ENCODE measurements at regions not wholly inside any gene's neighbourhood (a gene's known extent, or its start where the extent isn't known, plus 50 kb on each side); places are given as distances from the start of the nearest gene placed in this dataset.

DNA sequence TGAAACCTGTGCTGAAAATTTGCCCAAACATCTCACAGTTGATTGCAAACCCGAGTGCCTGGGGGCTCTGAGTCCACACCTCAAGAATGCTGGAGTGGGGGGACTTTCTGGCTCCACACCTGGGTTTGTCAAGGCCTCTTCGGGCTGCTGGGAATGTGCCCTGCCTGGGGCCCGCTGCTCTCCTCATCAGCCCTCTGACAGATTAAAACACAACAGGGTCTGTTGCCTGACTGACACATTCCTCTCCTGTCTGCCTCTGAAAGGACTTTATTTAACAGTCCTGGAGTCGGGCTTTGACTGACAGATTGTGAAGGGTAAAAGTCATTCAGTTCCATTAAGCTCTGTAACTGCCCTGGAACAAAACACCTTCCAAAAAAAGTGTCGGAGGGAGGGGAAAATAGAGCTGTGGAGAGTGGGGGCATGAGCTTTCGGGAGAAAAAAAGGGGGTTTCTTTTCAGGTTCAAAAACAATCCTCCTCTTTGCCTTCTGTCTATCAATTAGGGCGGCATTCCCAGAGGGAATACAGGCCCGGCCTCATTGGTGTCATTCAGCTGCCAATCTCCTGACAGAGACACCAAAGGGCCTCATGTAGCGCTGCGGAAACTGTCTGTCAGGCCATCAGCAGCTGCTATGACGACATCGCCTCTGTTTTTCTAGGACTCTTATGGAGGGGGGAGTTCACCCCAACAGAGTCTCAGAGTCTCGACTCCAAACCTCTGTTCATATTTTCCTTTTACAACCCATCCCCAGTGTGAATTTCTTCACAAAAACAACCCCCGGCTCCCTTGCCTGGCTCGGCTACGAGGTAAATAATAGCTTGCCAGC is 398.8 kb upstream of the NFE2L3 start:
- Histone ChIP-seq H3K4me2 (ENCODE audit: low read length) (peak overlapping the region; percentile 31), H3K4me3 (ENCODE audit: low read length) (peak overlapping the region; percentile 53), H3K27ac (ENCODE audit: low read length) (peak overlapping the region; percentile 72), H3K36me3 (ENCODE audit: insufficient read depth, low read length) (no peaks in the 10 kb centered on the region), H3K27me3 (ENCODE audit: insufficient read depth, low read depth, low read length) (no peaks in the 10 kb centered on the region), H4K20me1 (ENCODE audit: insufficient read depth) (no peaks in the 10 kb centered on the region), H3F3A (ENCODE audit: insufficient read depth, low read length, poor library complexity, severe bottlenecking) (peaks cover 6% of the 10 kb centered on the region), H3K9ac (ENCODE audit: low read length) (peak overlapping the region; percentile 51), H3K9me2 (ENCODE audit: insufficient read depth, low read length) (no peaks in the 10 kb centered on the region), H3K9me3 (ENCODE audit: low read length) (no peaks in the 10 kb centered on the region), H3K79me2 (replicated peaks; ENCODE audit: insufficient read depth, low read length) (no peaks in the 10 kb centered on the region), H2AFZ (ENCODE audit: low read depth, low read length) (no peak overlapping the region)
- TF ChIP-seq RAD21 (conservative IDR thresholded peaks at IDR 0.05): no peak
- peak; percentile 98 for TF ChIP-seq EP300 (conservative IDR thresholded peaks at IDR 0.05; ENCODE audit: poor library complexity, severe bottlenecking)
- peak; percentile 79 for TF ChIP-seq POLR2AphosphoS5 (IDR thresholded peaks at IDR 0.05)
- no peak for TF ChIP-seq MXI1 (conservative IDR thresholded peaks at IDR 0.05; ENCODE audit: poor library complexity, severe bottlenecking)
- no peak for TF ChIP-seq TAF1 (IDR thresholded peaks at IDR 0.05; ENCODE audit: low read depth)
- no peak for TF ChIP-seq EZH2 (IDR thresholded peaks at IDR 0.05; ENCODE audit: borderline replicate concordance, insufficient read depth, low read length, poor library complexity, severe bottlenecking)
- TF ChIP-seq, protein P1, sequence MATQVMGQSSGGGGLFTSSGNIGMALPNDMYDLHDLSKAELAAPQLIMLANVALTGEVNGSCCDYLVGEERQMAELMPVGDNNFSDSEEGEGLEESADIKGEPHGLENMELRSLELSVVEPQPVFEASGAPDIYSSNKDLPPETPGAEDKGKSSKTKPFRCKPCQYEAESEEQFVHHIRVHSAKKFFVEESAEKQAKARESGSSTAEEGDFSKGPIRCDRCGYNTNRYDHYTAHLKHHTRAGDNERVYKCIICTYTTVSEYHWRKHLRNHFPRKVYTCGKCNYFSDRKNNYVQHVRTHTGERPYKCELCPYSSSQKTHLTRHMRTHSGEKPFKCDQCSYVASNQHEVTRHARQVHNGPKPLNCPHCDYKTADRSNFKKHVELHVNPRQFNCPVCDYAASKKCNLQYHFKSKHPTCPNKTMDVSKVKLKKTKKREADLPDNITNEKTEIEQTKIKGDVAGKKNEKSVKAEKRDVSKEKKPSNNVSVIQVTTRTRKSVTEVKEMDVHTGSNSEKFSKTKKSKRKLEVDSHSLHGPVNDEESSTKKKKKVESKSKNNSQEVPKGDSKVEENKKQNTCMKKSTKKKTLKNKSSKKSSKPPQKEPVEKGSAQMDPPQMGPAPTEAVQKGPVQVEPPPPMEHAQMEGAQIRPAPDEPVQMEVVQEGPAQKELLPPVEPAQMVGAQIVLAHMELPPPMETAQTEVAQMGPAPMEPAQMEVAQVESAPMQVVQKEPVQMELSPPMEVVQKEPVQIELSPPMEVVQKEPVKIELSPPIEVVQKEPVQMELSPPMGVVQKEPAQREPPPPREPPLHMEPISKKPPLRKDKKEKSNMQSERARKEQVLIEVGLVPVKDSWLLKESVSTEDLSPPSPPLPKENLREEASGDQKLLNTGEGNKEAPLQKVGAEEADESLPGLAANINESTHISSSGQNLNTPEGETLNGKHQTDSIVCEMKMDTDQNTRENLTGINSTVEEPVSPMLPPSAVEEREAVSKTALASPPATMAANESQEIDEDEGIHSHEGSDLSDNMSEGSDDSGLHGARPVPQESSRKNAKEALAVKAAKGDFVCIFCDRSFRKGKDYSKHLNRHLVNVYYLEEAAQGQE (IDR thresholded peaks at IDR 0.05; ENCODE audit: borderline replicate concordance): peak; percentile 53

DNA sequence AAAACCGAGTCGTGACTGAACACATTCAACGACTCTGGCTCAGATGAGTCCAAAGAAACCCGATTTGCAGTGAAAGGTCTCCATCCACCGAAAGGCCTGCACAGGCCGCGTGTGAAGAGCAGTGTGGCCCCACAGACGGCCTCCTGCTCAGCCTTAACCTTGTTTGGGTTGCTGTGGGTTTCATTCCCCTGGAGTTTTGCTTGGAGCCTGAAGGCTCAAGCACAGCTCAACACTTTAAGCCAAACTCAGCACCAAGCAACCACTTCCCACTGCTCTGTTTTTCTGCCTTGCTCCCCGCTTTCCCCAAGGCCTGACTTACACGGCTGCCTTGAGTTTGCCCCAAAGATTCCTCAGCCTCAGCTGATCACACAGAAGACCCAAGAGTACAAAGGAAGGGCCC is 398.2 kb upstream of the NFE2L3 start:
- Histone ChIP-seq H3K27ac (ENCODE audit: low read length) (peak overlapping the region; percentile 72), H3K36me3 (ENCODE audit: insufficient read depth, low read length) (no peaks in the 10 kb centered on the region), H3F3A (ENCODE audit: insufficient read depth, low read length, poor library complexity, severe bottlenecking) (peaks cover 6% of the 10 kb centered on the region), H4K20me1 (ENCODE audit: insufficient read depth) (no peaks in the 10 kb centered on the region), H3K9me2 (ENCODE audit: insufficient read depth, low read length) (no peaks in the 10 kb centered on the region), H3K4me3 (ENCODE audit: low read length) (peak overlapping the region; percentile 53), H3K79me2 (replicated peaks; ENCODE audit: insufficient read depth, low read length) (no peaks in the 10 kb centered on the region), H3K9me3 (ENCODE audit: low read length) (no peaks in the 10 kb centered on the region), H3K27me3 (ENCODE audit: insufficient read depth, low read depth, low read length) (no peaks in the 10 kb centered on the region), H2AFZ (ENCODE audit: low read depth, low read length) (no peak overlapping the region), H3K4me2 (ENCODE audit: low read length) (peak overlapping the region; percentile 31), H3K9ac (ENCODE audit: low read length) (peak overlapping the region; percentile 51)
- TF ChIP-seq POLR2AphosphoS5 (IDR thresholded peaks at IDR 0.05) (no peak), SMC3 (conservative IDR thresholded peaks at IDR 0.05; ENCODE audit: poor library complexity) (no peak), RAD21 (conservative IDR thresholded peaks at IDR 0.05) (no peak), EZH2 (IDR thresholded peaks at IDR 0.05; ENCODE audit: borderline replicate concordance, insufficient read depth, low read length, poor library complexity, severe bottlenecking) (no peak), MXI1 (conservative IDR thresholded peaks at IDR 0.05; ENCODE audit: poor library complexity, severe bottlenecking) (no peak)
- TF ChIP-seq, protein P1 (IDR thresholded peaks at IDR 0.05; ENCODE audit: borderline replicate concordance): no peak
- TF ChIP-seq, protein P2, sequence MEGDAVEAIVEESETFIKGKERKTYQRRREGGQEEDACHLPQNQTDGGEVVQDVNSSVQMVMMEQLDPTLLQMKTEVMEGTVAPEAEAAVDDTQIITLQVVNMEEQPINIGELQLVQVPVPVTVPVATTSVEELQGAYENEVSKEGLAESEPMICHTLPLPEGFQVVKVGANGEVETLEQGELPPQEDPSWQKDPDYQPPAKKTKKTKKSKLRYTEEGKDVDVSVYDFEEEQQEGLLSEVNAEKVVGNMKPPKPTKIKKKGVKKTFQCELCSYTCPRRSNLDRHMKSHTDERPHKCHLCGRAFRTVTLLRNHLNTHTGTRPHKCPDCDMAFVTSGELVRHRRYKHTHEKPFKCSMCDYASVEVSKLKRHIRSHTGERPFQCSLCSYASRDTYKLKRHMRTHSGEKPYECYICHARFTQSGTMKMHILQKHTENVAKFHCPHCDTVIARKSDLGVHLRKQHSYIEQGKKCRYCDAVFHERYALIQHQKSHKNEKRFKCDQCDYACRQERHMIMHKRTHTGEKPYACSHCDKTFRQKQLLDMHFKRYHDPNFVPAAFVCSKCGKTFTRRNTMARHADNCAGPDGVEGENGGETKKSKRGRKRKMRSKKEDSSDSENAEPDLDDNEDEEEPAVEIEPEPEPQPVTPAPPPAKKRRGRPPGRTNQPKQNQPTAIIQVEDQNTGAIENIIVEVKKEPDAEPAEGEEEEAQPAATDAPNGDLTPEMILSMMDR (IDR thresholded peaks at IDR 0.05; ENCODE audit: poor library complexity, severe bottlenecking): no peak

Data from neural cell (in vitro differentiated cells).